ENCODE measurements at regions not wholly inside any gene's neighbourhood (a gene's known extent, or its start where the extent isn't known, plus 50 kb on each side); places are given as distances from the start of the nearest gene placed in this dataset.

GRCh38 chr10:105347487-105347886 is 706.4 kb downstream of the SORCS3 start:
- Histone ChIP-seq H3K4me2 (no peak overlapping the region), H4K20me1 (no peaks in the 10 kb centered on the region), H3K9me3 (no peaks in the 10 kb centered on the region), H3K4me1 (peaks cover 4% of the 10 kb centered on the region), H3K27me3 (no peaks in the 10 kb centered on the region), H3K4me3 (no peak overlapping the region), H3K36me3 (no peaks in the 10 kb centered on the region), H3K27ac (no peak overlapping the region), H3K9ac (no peak overlapping the region)
- TF ChIP-seq Cebpa-rat (IDR thresholded peaks at IDR 0.05) = no peak

DNA sequence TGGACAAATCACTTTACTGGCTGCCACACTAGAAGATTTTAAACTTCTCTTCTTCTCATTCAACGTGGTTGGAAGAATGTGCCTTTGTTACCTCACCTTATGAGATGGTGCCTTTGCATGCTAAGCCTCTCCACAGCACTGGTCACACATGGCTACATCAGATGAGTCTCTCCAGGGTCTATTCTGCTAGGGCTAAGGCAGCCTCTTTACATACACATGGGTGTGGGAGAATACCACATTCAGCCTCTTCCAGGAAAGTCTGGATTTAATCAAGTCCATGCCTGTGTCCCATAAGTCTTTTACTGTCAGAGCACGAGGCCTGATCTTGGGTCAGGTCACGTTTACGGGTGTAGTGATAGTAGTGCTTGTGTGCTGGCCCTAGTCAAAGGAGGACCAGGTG is 701.5 kb downstream of the SORCS3 start:
- no peaks in the 10 kb centered on the region for H3K27me3 ChIP-seq
- H3K9ac ChIP-seq = no peak overlapping the region
- no peaks in the 10 kb centered on the region for H3K9me3 ChIP-seq
- no peaks in the 10 kb centered on the region for H4K20me1 ChIP-seq
- TF ChIP-seq Cebpa-rat (IDR thresholded peaks at IDR 0.05) = no peak
- H3K4me3 ChIP-seq = no peak overlapping the region
- H3K4me2 ChIP-seq = no peak overlapping the region
- H3K27ac ChIP-seq = no peak overlapping the region
- H3K4me1 ChIP-seq = no peaks in the 10 kb centered on the region
- H3K36me3 ChIP-seq = no peaks in the 10 kb centered on the region

DNA sequence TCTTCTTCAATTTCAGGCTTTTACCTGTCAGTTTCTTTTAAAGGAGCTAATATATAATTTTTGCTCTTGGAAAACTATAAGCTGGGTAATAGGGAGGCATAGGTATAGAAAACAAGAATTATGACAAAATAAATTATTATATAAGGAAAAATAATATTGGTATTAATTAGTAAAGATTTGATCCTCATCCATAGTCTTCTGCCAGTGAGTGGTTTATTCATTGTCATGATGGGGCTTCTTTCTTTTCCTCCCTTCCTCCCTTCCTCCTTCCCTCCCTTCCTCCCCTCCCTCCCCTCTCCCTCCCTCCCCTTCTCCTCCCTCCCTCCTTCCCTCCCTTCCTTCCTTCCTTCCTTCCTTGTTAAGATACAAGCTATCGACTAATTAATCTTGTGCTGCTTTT is 698.6 kb downstream of the SORCS3 start:
- TF ChIP-seq Cebpa-rat (IDR thresholded peaks at IDR 0.05) = no peak
- H3K27me3 ChIP-seq = no peaks in the 10 kb centered on the region
- no peak overlapping the region for H3K27ac ChIP-seq
- H3K4me1 ChIP-seq = no peaks in the 10 kb centered on the region
- H3K4me2 ChIP-seq = no peak overlapping the region
- H3K4me3 ChIP-seq = no peak overlapping the region
- no peak overlapping the region for H3K9ac ChIP-seq
- H3K36me3 ChIP-seq = no peaks in the 10 kb centered on the region
- no peaks in the 10 kb centered on the region for H4K20me1 ChIP-seq
- H3K9me3 ChIP-seq = no peaks in the 10 kb centered on the region

GRCh38 chr10:105328503-105329133 is 687.5 kb downstream of the SORCS3 start:
- TF ChIP-seq Cebpa-rat (IDR thresholded peaks at IDR 0.05) = no peak
- Histone ChIP-seq H3K4me2 (no peak overlapping the region), H3K9ac (no peak overlapping the region), H3K27me3 (no peaks in the 10 kb centered on the region), H3K9me3 (no peaks in the 10 kb centered on the region), H3K27ac (no peak overlapping the region), H4K20me1 (no peaks in the 10 kb centered on the region), H3K36me3 (no peaks in the 10 kb centered on the region), H3K4me3 (no peak overlapping the region), H3K4me1 (peaks cover 9% of the 10 kb centered on the region)

Measured in BLaER1 (cell line).